ENCODE measurements at regions not wholly inside any gene's neighbourhood (a gene's known extent, or its start where the extent isn't known, plus 50 kb on each side); places are given as distances from the start of the nearest gene placed in this dataset.
"Not testable (repeated sequence)": the region's sequence is repeated elsewhere in the genome, so short reads cannot be mapped to it uniquely, and the experiment has no call there.

GRCh38 chr6:88413459-88413858 lies 247.3 kb upstream of the CNR1 start:
- 36 to 42% (median 39%) methylated on average over 1 of the region's 1 CpG for WGBS, 4 donors
- H3K4me1 ChIP-seq (replicated peaks in 1 of 2) = no peaks in the 10 kb centered on the region
- intact Hi-C loops (cut with DNase I) = no loop called here
- H3K4me3 ChIP-seq = no peak overlapping the region
- H3K27ac ChIP-seq = no peak overlapping the region
- no peak for DNase-seq
- TF ChIP-seq, protein P1, sequence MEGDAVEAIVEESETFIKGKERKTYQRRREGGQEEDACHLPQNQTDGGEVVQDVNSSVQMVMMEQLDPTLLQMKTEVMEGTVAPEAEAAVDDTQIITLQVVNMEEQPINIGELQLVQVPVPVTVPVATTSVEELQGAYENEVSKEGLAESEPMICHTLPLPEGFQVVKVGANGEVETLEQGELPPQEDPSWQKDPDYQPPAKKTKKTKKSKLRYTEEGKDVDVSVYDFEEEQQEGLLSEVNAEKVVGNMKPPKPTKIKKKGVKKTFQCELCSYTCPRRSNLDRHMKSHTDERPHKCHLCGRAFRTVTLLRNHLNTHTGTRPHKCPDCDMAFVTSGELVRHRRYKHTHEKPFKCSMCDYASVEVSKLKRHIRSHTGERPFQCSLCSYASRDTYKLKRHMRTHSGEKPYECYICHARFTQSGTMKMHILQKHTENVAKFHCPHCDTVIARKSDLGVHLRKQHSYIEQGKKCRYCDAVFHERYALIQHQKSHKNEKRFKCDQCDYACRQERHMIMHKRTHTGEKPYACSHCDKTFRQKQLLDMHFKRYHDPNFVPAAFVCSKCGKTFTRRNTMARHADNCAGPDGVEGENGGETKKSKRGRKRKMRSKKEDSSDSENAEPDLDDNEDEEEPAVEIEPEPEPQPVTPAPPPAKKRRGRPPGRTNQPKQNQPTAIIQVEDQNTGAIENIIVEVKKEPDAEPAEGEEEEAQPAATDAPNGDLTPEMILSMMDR (IDR thresholded peaks at IDR 0.05) = no peak
- no peak for TF ChIP-seq POLR2A (IDR thresholded peaks at IDR 0.05)
- H3K36me3 ChIP-seq (replicated peaks in 1 of 2) = no peaks in the 10 kb centered on the region
- no peaks in the 10 kb centered on the region for H3K9me3 ChIP-seq (replicated peaks in 1 of 3)
- no peaks in the 10 kb centered on the region for H3K27me3 ChIP-seq

DNA sequence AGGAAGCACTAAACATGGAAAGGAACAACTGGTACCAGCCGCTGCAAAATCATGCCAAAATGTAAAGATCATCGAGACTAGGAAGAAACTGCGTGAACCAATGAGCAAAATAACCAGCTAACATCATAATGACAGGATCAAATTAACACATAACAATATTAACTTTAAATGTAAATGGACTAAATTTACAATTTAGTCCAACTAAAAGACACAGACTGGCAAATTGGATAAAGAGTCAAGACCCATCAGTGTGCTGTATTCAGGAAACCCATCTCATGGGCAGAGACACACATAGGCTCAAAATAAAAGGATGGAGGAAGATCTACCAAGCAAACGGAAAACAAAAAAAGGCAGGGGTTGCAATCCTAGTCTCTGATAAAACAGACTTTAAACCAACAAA lies 242.2 kb upstream of the CNR1 start:
- WGBS, 4 donors = 80 to 92% (median 85%) methylated on average over 4 of the region's 4 CpGs

DNA sequence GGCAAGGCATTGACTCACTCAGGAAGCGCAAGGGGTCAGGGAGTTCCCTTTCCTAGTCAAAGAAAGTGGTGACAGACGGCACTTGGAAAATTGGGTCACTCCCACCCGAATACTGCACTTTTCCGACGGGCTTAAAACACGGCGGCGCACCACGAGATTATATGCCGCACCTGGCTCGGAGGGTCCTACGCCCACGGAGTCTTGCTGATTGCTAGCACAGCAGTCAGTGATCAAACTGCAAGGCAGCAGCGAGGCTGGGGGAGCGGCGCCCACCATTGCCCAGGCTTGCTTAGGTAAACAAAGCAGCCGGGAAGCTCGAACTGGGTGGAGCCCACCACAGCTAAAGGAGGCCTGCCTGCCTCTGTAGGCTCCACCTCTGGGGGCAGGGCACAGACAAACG lies 240.5 kb upstream of the CNR1 start:
- 77 to 94% (median 82%) methylated on average over 10 to 19 of the region's 19 CpGs for WGBS, 4 donors

More for the DNA sequence above, 242.2 kb upstream of the CNR1 start:
- DNase-seq; H3K9me3 ChIP-seq (replicated peaks in 1 of 3); H3K4me3 ChIP-seq; H3K4me1 ChIP-seq (replicated peaks in 1 of 2); H3K27me3 ChIP-seq; H3K36me3 ChIP-seq (replicated peaks in 1 of 2); intact Hi-C loops (cut with DNase I); H3K27ac ChIP-seq: not testable (repeated sequence)

DNA sequence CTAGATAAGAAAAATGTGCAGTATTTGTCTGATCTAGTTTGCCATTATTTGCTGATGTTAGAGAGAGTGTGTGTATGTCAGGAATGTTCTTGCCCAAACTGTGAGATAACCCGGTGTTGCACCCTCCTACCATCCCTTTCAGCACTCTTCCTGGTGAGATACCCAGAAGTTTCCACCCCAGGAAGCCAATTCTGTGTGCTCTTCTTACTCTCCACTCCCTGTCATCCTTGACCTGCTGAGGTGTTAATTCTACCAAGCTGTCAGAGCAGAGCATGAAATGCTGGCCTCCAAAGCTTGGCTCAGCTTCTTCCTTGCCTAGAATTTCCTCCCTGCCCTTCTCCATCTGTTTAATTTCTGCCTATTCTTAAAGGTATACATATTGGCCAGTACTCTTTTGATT lies 237.3 kb upstream of the CNR1 start:
- Histone ChIP-seq H3K27ac (peak overlapping the region in 4 of 5 donors; percentile 6 to 53 (median 20)), H3K36me3 (replicated peaks in 1 of 2) (no peaks in the 10 kb centered on the region), H3K27me3 (no peaks in the 10 kb centered on the region), H3K4me1 (replicated peaks in 1 of 2) (peaks cover 7 to 12% of the 10 kb centered on the region in 2 donors), H3K4me3 (no peak overlapping the region), H3K9me3 (replicated peaks in 1 of 3) (no peaks in the 10 kb centered on the region)
- intact Hi-C loops (cut with DNase I) = no loop called here
- TF ChIP-seq, protein P1 (IDR thresholded peaks at IDR 0.05) = no peak
- TF ChIP-seq POLR2A (IDR thresholded peaks at IDR 0.05) = no peak
- WGBS, 4 donors = 20 to 47% (median 34%) methylated on average over 1 of the region's 1 CpG
- DNase-seq = peak in 6 of 7 donors; percentile 29 to 64 (median 40)

More for the DNA sequence above, 240.5 kb upstream of the CNR1 start:
- DNase-seq; H3K36me3 ChIP-seq (replicated peaks in 1 of 2); H3K9me3 ChIP-seq (replicated peaks in 1 of 3); H3K4me3 ChIP-seq; H3K27me3 ChIP-seq; intact Hi-C loops (cut with DNase I); H3K27ac ChIP-seq: not testable (repeated sequence)
- H3K4me1 ChIP-seq (replicated peaks in 1 of 2) = peaks cover 7 to 12% of the 10 kb centered on the region in 2 donors

- intact Hi-C loops (cut with DNase I) = no loop called here
- peaks cover 7 to 12% of the 10 kb centered on the region in 2 donors for H3K4me1 ChIP-seq (replicated peaks in 1 of 2)
- DNase-seq = no peak
- H3K27me3 ChIP-seq = no peaks in the 10 kb centered on the region
- no peaks in the 10 kb centered on the region for H3K36me3 ChIP-seq (replicated peaks in 1 of 2)
- H3K27ac ChIP-seq = peak overlapping the region in 1 of 5 donors; percentile 33
- 61 to 76% (median 70%) methylated on average over 3 of the region's 3 CpGs for WGBS, 4 donors
- no peak overlapping the region for H3K4me3 ChIP-seq
- H3K9me3 ChIP-seq (replicated peaks in 1 of 3) = no peaks in the 10 kb centered on the region
- TF ChIP-seq, protein P1 (IDR thresholded peaks at IDR 0.05) = no peak
- no peak for TF ChIP-seq POLR2A (IDR thresholded peaks at IDR 0.05)
Measured at GRCh38 chr6:88402909-88403308, 236.8 kb upstream of the CNR1 start.

- H3K27me3 ChIP-seq; intact Hi-C loops (cut with DNase I); H3K36me3 ChIP-seq (replicated peaks in 1 of 2); H3K9me3 ChIP-seq (replicated peaks in 1 of 3); H3K4me1 ChIP-seq (replicated peaks in 1 of 2); H3K27ac ChIP-seq; DNase-seq; H3K4me3 ChIP-seq: not testable (repeated sequence)
- WGBS, 4 donors = 74 to 94% (median 87%) methylated on average over 3 to 7 of the region's 7 CpGs; no CpG with 5 or more reads in 1 of the 4 donors
Measured at GRCh38 chr6:88390998-88391397, 224.9 kb upstream of the CNR1 start.
